ENCODE measurements at regions not wholly inside any gene's neighbourhood (a gene's known extent, or its start where the extent isn't known, plus 50 kb on each side); places are given as distances from the start of the nearest gene placed in this dataset.
"Not testable (repeated sequence)": the region's sequence is repeated elsewhere in the genome, so short reads cannot be mapped to it uniquely, and the experiment has no call there.

DNA sequence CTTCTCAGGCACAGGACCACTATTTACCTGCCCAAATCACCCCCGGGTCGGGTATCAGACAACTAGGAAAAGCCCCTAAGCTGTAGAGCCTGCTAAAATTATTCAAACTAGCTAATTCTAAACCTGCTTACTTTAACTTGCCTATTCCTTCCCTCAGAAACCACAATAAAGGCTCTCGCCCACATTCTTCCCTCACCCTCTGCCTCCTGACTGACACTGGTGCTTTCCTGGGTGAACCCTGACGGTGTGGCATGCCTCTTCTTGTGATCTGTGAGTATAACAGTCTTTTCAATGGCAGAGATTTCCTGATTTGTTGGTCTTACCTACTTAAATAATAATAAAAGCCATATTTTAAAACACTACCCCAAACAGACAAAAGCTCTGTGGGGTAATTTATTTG lies 209.4 kb upstream of the XIST start:
- DNase-seq = no peak
- H3K4me3 ChIP-seq (ENCODE audit: low read depth, low read length) = no peak overlapping the region
- in situ Hi-C loops (cut with HindIII; ENCODE audit: low pct_ligation_motif_present, low sequenced_read_pairs) = no loop called here
- H3K27ac ChIP-seq = no peak overlapping the region
- H3K36me3 ChIP-seq (replicated peaks) = no peaks in the 10 kb centered on the region
- TF ChIP-seq, protein P1, sequence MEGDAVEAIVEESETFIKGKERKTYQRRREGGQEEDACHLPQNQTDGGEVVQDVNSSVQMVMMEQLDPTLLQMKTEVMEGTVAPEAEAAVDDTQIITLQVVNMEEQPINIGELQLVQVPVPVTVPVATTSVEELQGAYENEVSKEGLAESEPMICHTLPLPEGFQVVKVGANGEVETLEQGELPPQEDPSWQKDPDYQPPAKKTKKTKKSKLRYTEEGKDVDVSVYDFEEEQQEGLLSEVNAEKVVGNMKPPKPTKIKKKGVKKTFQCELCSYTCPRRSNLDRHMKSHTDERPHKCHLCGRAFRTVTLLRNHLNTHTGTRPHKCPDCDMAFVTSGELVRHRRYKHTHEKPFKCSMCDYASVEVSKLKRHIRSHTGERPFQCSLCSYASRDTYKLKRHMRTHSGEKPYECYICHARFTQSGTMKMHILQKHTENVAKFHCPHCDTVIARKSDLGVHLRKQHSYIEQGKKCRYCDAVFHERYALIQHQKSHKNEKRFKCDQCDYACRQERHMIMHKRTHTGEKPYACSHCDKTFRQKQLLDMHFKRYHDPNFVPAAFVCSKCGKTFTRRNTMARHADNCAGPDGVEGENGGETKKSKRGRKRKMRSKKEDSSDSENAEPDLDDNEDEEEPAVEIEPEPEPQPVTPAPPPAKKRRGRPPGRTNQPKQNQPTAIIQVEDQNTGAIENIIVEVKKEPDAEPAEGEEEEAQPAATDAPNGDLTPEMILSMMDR (IDR thresholded peaks at IDR 0.05; ENCODE audit: low read depth, low read length, missing control alignments) = no peak
- no peaks in the 10 kb centered on the region for H3K27me3 ChIP-seq (replicated peaks)

DNA sequence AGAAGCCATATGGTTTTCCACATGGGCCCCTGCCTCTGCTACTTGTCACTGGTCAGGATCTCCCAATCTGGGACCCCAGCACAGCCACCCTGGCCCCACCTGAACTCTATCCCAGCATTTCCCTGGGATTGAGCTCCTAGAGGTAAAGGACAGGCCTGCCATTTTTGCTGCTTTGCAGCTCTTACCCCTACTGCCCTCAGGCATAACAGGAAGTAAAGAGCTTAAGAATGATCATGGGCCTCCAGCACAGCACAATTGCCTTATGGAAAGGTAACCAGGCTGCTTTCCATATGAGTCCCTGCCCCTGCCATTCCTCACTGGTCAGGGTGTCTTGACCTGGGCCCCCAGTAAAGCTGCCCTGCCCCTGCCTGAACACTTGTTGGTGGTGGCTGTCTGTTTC lies 196.6 kb upstream of the XIST start:
- no peak for DNase-seq
- H3K27me3 ChIP-seq (replicated peaks) = no peaks in the 10 kb centered on the region
- in situ Hi-C loops (cut with HindIII; ENCODE audit: low pct_ligation_motif_present, low sequenced_read_pairs) = no loop called here
- TF ChIP-seq, protein P1 (IDR thresholded peaks at IDR 0.05; ENCODE audit: low read depth, low read length, missing control alignments) = no peak
- no peaks in the 10 kb centered on the region for H3K36me3 ChIP-seq (replicated peaks)
- no peak overlapping the region for H3K4me3 ChIP-seq (ENCODE audit: low read depth, low read length)
- H3K27ac ChIP-seq = no peak overlapping the region

DNA sequence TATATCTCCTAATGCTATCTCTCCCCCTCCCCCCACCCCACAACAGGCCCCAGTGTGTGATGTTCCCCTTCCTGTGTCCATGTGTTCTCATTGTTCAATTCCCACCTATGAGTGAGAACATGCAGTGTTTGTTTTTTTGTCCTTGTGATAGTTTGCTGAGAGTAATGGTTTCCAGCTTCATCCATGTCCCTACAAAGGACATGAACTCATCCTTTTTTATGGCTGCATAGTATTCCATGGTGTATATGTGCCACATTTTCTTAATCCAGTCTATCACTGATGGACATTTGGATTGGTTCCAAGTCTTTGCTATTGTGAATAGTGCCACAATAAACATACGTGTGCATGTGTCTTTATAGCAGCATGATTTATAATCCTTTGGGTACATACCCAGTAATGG lies 181.6 kb upstream of the XIST start:
- H3K27me3 ChIP-seq (replicated peaks); H3K27ac ChIP-seq; H3K36me3 ChIP-seq (replicated peaks); in situ Hi-C loops (cut with HindIII; ENCODE audit: low pct_ligation_motif_present, low sequenced_read_pairs); DNase-seq; H3K4me3 ChIP-seq (ENCODE audit: low read depth, low read length): not testable (repeated sequence)

DNA sequence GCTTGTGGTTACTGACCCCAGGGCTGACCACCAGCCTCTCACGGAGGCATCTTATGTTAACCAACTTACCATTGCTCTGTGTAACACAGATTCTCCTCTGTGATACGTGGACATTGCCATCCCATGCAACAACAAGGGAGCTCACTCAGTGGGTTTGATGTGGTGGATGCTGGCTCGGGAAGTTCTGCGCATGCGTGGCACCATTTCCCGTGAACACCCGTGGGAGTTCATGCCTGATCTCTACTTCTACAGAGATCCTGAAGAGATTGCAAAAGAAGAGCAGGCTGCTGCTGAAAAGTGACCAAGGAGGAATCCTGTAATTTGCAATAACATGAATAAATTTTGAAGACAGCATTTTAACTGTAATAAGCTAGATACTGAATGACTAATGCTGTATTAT lies 179.0 kb upstream of the XIST start:
- DNase-seq; H3K27ac ChIP-seq; H3K4me3 ChIP-seq (ENCODE audit: low read depth, low read length); H3K36me3 ChIP-seq (replicated peaks); H3K27me3 ChIP-seq (replicated peaks); in situ Hi-C loops (cut with HindIII; ENCODE audit: low pct_ligation_motif_present, low sequenced_read_pairs): not testable (repeated sequence)

DNA sequence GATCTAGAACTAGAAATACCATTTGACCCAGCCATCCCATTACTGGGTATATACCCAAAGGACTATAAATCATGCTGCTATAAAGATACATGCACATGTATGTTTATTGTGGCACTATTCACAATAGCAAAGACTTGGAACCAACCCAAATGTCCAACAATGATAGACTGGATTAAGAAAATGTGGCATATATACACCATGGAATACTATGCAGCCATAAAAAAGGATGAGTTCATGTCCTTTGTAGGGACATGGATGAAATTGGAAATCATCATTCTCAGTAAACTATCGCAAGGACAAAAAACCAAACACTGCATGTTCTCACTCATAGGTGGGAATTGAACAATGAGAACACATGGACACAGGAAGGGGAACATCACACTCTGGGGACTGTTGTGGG lies 178.3 kb upstream of the XIST start:
- H3K27ac ChIP-seq; H3K27me3 ChIP-seq (replicated peaks); H3K36me3 ChIP-seq (replicated peaks); DNase-seq; in situ Hi-C loops (cut with HindIII; ENCODE audit: low pct_ligation_motif_present, low sequenced_read_pairs); H3K4me3 ChIP-seq (ENCODE audit: low read depth, low read length): not testable (repeated sequence)

DNA sequence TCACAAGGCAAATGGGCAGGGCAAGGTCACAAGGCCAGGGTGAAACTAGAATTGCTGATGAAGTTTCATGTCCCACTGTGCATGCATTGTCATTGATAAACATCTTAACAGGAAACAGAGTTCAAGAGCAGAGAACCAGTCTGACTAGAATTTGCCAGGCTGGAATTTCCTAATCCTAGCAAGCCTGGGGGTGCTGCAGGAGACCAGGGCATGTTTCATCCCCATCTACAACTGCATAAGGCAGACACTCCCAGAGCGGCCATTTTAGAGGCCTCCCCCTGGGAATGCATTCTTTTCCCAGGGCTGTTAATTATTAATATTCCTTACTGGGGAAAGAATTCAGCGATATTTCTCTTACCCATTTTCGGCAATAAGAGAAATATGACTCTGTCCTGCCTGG lies 172.6 kb upstream of the XIST start:
- H3K27me3 ChIP-seq (replicated peaks); H3K36me3 ChIP-seq (replicated peaks); H3K27ac ChIP-seq; in situ Hi-C loops (cut with HindIII; ENCODE audit: low pct_ligation_motif_present, low sequenced_read_pairs); DNase-seq; H3K4me3 ChIP-seq (ENCODE audit: low read depth, low read length): not testable (repeated sequence)

DNA sequence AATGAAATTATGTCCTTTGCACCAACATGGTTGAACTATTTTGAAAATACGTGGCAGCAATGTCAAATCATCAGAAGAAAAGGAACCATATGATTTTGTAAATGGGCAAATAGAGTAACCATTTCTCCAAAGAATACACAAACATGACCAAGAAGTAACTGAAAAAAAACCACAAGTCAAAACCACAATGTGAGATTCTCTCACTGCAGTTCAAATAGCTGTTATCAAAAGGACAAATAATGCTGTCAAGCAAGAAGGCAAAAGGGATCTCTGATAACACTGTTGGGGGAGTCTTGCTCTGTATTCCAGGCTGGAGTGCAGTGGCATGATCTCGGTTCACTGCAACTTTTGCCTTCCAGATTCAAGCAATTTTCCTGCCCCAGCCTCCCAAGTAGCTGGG lies 170.7 kb upstream of the XIST start:
- DNase-seq = no peak
- Histone ChIP-seq H3K36me3 (replicated peaks) (no peaks in the 10 kb centered on the region), H3K27ac (no peak overlapping the region), H3K4me3 (ENCODE audit: low read depth, low read length) (no peak overlapping the region), H3K27me3 (replicated peaks) (no peaks in the 10 kb centered on the region)
- TF ChIP-seq, protein P1 (IDR thresholded peaks at IDR 0.05; ENCODE audit: low read depth, low read length, missing control alignments) = no peak
- in situ Hi-C loops (cut with HindIII; ENCODE audit: low pct_ligation_motif_present, low sequenced_read_pairs) = no loop called here

DNA sequence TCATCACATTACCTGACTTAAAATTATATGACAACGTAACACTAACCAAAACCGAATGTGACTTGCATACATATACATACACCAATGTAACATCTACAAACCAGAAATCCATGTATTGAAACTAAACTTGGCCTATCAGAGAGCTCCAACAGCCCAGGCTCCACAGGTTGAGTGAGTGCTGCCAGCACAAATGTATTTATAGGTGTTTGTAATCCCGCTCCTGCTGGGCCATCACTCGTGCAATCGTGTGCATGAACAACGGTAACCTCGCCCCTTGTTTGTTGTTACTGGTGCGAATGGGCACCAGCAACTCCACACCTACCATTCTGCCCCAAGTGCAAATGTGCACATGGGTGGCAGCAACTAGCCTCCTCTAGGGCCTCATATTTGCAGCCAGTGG lies 165.7 kb upstream of the XIST start:
- in situ Hi-C loops (cut with HindIII; ENCODE audit: low pct_ligation_motif_present, low sequenced_read_pairs) = loop anchor here (10.0 kb wide), 1 partner anchor 163 kb away; the partner anchor contains the start of gene XIST
- no peak overlapping the region for H3K4me3 ChIP-seq (ENCODE audit: low read depth, low read length)
- TF ChIP-seq, protein P1 (IDR thresholded peaks at IDR 0.05; ENCODE audit: low read depth, low read length, missing control alignments) = no peak
- H3K36me3 ChIP-seq (replicated peaks) = no peaks in the 10 kb centered on the region
- no peak for DNase-seq
- no peak overlapping the region for H3K27ac ChIP-seq
- no peaks in the 10 kb centered on the region for H3K27me3 ChIP-seq (replicated peaks)

Measured in brain microvascular endothelial cell (primary cell).